ENCODE measurements at regions not wholly inside any gene's neighbourhood (a gene's known extent, or its start where the extent isn't known, plus 50 kb on each side); places are given as distances from the start of the nearest gene placed in this dataset.

DNA sequence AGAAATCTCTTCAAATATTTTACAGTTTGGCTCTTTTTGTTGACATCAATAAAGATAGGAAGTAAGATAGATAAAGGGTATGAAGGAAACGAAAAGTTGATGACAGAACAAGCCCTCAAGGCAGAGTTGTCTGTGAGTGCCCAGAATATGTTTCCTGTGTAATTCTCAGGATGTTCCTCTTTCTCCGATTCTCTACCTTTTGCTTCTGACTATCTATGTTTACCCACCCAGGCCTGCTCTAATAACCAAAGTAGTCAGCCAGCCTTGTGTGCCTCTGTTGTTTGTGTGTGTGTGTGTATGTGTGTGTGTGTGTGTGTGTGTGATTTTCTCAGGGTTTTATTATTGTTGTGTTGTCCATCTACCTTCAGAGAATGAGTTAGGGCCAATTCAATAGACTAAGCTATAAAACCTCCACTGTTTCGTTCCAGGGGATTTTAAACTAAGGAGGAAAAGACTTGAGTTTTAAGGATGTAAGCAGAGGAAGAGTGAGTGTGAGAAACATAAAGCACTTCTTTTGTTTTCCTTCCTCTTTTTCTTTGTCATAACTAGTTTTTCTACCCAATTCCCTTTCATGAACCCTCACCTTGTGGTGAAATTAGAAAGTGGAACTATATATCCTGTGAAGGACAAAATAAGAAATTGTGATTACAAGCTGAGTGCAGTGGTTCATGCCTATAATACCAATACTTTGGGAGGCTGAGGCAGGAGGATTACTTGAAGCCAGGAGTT lies 627.4 kb upstream of the NR5A2 start:
- Histone ChIP-seq H3K9me3 (ENCODE audit: insufficient read depth, low read depth, low read length) (no peaks in the 10 kb centered on the region), H3K4me3 (ENCODE audit: low read length) (no peak overlapping the region), H3K4me1 (ENCODE audit: insufficient read depth, low read length) (peaks cover 9% of the 10 kb centered on the region; the same call in 1 of the 2 replicates), H3K9ac (ENCODE audit: low read depth, low read length) (no peak overlapping the region), H3K36me3 (ENCODE audit: insufficient read depth, low read depth, low read length) (no peaks in the 10 kb centered on the region), H3K27ac (ENCODE audit: low read length) (no peak overlapping the region), H3K27me3 (ENCODE audit: insufficient read depth, low read length) (no peaks in the 10 kb centered on the region)

DNA sequence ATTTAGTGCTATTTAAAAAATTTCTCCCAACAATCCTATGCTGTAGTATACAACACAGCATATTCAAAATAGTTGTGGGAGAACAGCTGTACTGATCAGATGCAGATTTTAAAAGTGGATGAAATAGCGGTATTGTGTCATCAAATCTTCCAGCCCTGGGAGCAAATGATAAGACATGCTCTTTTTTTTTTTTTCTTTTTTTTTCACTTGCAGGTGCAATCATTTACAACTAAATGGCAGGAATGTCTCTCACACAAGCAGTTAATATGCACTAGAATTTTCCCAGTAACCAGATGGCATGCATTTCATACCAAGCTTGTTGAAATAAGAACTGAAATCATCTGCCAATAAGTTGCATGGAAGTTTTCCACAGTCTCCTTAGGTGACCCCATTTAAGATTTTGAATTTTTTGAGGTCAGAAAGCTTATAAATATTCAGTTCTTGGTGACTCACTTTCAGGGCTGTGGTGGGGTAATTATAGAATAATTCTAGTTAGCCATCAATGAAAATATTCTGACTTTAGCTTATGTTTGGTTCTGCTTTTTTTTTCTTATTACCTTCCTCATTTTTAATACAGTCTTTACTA lies 623.9 kb upstream of the NR5A2 start:
- no peak overlapping the region for H3K27ac ChIP-seq (ENCODE audit: low read length)
- no peak overlapping the region for H3K4me3 ChIP-seq (ENCODE audit: low read length)
- no peaks in the 10 kb centered on the region for H3K36me3 ChIP-seq (ENCODE audit: insufficient read depth, low read depth, low read length)
- H3K4me1 ChIP-seq (ENCODE audit: insufficient read depth, low read length): peaks cover 9% of the 10 kb centered on the region; the same call in 1 of the 2 replicates
- no peaks in the 10 kb centered on the region for H3K27me3 ChIP-seq (ENCODE audit: insufficient read depth, low read length)
- H3K9me3 ChIP-seq (ENCODE audit: insufficient read depth, low read depth, low read length): no peaks in the 10 kb centered on the region
- no peak overlapping the region for H3K9ac ChIP-seq (ENCODE audit: low read depth, low read length)

DNA sequence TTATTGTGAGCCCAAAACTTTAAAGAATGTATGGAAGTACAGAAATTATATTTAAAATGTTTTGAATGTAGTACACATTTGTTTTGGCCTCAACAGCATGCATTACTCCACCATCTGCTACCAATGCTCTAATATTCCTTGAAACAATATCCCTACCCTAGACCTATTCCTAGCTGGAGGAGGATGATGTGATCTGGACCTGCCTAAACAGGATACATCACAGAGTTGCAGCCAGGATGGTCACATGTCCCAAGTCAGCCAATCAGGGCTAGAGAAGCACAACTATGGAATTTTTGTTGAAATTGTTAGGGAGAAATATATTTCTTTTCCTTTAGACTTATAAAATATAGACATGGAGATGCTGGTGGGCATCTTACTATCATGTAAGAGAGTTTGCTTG lies 623.3 kb upstream of the NR5A2 start:
- no peak overlapping the region for H3K4me3 ChIP-seq (ENCODE audit: low read length)
- peaks cover 9% of the 10 kb centered on the region; the same call in 1 of the 2 replicates for H3K4me1 ChIP-seq (ENCODE audit: insufficient read depth, low read length)
- H3K9ac ChIP-seq (ENCODE audit: low read depth, low read length): no peak overlapping the region
- no peaks in the 10 kb centered on the region for H3K9me3 ChIP-seq (ENCODE audit: insufficient read depth, low read depth, low read length)
- H3K27ac ChIP-seq (ENCODE audit: low read length): no peak overlapping the region
- no peaks in the 10 kb centered on the region for H3K36me3 ChIP-seq (ENCODE audit: insufficient read depth, low read depth, low read length)
- no peaks in the 10 kb centered on the region for H3K27me3 ChIP-seq (ENCODE audit: insufficient read depth, low read length)

DNA sequence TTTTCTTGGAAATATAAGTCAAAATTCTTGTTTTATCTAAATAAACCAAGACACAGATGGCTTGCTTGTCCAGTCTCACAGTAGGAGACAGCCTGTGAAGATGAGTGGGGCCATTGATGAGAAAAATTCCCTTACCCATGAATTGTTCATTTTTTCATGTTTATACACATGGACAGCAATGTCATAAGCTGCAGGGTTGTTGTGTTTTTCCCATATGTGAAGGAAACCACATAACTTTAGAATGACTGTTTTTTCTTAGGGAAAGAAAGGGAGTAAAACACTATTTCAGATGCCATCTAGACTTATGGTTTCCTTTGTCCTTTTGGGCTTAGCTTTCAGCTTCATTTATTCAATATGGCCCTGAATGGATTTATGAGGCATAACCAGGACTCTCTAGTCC lies 622.5 kb upstream of the NR5A2 start:
- no peak overlapping the region for H3K27ac ChIP-seq (ENCODE audit: low read length)
- no peak overlapping the region for H3K4me3 ChIP-seq (ENCODE audit: low read length)
- H3K27me3 ChIP-seq (ENCODE audit: insufficient read depth, low read length): no peaks in the 10 kb centered on the region
- H3K9ac ChIP-seq (ENCODE audit: low read depth, low read length): no peak overlapping the region
- no peaks in the 10 kb centered on the region for H3K36me3 ChIP-seq (ENCODE audit: insufficient read depth, low read depth, low read length)
- H3K4me1 ChIP-seq (ENCODE audit: insufficient read depth, low read length): peaks cover 9% of the 10 kb centered on the region; the same call in 1 of the 2 replicates
- no peaks in the 10 kb centered on the region for H3K9me3 ChIP-seq (ENCODE audit: insufficient read depth, low read depth, low read length)

DNA sequence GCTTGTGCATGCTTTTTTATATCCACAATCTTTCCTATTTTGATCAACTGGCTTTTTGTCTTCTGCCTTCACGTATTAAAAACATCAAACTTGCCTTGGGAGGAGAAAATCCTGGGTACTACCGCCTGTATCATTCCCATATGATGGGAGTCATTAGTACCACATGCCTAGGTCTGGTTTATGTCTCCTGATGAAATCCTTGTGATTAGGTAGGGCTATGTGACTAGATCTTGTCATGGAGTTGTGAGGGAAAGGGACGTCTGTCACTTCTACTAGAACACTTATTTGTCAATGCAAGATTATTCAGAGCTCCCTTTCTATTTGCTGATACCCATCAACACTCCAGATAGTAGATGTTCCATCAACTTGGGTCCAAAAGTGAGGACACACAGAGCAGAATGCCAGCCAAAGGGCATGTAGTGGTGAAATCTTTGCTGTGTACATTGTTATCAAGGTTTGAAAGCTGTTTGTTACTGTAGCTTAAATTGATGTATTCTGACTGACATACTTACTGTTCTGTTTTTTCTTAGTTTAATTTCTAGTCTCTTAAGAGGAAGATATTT lies 621.8 kb upstream of the NR5A2 start:
- Histone ChIP-seq H3K36me3 (ENCODE audit: insufficient read depth, low read depth, low read length) (no peaks in the 10 kb centered on the region), H3K27ac (ENCODE audit: low read length) (no peak overlapping the region), H3K4me3 (ENCODE audit: low read length) (no peak overlapping the region), H3K27me3 (ENCODE audit: insufficient read depth, low read length) (no peaks in the 10 kb centered on the region), H3K9me3 (ENCODE audit: insufficient read depth, low read depth, low read length) (no peaks in the 10 kb centered on the region), H3K9ac (ENCODE audit: low read depth, low read length) (no peak overlapping the region), H3K4me1 (ENCODE audit: insufficient read depth, low read length) (peaks cover 9% of the 10 kb centered on the region; the same call in 1 of the 2 replicates)

DNA sequence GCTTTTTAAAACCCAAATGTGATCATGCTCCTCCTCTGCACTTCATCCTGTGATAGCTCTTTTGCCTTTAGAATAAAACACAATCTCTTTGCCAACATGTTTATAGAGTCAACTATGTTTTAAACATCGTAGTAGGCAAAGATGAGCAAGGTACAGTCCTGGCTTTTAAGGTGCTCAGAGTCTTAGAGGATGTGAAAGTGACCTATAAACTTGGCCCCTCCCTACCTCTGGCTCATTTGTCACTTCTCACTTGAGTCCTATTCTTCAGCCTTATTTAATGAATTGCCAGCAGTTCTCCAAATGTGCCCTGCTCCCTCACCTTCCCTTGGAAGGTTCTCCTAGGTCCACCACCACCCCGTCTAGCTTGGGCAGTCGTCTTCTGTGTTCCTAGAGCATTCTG lies 617.0 kb upstream of the NR5A2 start:
- no peak overlapping the region for H3K4me3 ChIP-seq (ENCODE audit: low read length)
- H3K9ac ChIP-seq (ENCODE audit: low read depth, low read length): no peak overlapping the region
- H3K27me3 ChIP-seq (ENCODE audit: insufficient read depth, low read length): no peaks in the 10 kb centered on the region
- H3K36me3 ChIP-seq (ENCODE audit: insufficient read depth, low read depth, low read length): no peaks in the 10 kb centered on the region
- H3K4me1 ChIP-seq (ENCODE audit: insufficient read depth, low read length): no peaks in the 10 kb centered on the region
- no peaks in the 10 kb centered on the region for H3K9me3 ChIP-seq (ENCODE audit: insufficient read depth, low read depth, low read length)
- H3K27ac ChIP-seq (ENCODE audit: low read length): no peak overlapping the region

DNA sequence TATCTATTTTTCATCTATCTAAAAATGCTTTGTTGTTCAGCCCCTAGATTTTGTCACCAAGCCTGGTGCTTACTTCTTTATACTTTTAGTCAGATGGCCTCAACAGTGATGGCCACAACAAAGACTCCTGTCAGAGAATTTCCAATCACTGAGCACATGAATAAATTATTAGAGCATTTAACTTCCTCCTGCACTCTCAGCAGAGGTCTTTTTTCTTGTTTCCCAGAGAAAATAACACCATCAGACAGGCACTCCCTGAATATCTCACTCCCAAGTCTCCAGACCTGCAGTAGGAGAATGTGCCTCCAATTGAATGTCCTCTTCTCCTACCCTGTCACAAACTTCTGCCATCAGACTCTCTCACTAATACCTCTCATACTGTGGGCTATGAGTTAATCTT lies 616.0 kb upstream of the NR5A2 start:
- H3K9ac ChIP-seq (ENCODE audit: low read depth, low read length): no peak overlapping the region
- no peaks in the 10 kb centered on the region for H3K36me3 ChIP-seq (ENCODE audit: insufficient read depth, low read depth, low read length)
- no peak overlapping the region for H3K27ac ChIP-seq (ENCODE audit: low read length)
- no peaks in the 10 kb centered on the region for H3K27me3 ChIP-seq (ENCODE audit: insufficient read depth, low read length)
- H3K4me3 ChIP-seq (ENCODE audit: low read length): no peak overlapping the region
- no peaks in the 10 kb centered on the region for H3K4me1 ChIP-seq (ENCODE audit: insufficient read depth, low read length)
- no peaks in the 10 kb centered on the region for H3K9me3 ChIP-seq (ENCODE audit: insufficient read depth, low read depth, low read length)

DNA sequence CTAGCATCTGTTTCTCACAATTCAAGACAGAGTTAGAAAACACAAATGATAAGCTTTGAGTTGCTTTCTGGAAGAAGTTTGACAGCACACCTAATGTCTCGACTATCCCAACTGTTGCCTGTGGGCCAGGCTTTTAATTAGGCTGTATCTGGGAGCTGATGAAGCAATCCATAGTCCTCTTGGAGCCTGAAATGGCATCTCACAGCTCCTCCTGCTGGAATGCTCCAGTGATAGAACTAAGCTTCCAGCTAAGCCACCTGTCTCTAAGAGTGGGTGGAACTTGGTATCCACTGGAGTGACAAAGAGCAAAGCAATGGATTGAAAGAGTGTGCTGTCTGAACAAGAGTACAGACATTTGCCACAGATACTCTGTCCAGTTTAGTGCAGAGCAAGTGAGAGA lies 605.3 kb upstream of the NR5A2 start:
- peaks cover 1% of the 10 kb centered on the region; the same call in 1 of the 2 replicates for H3K9me3 ChIP-seq (ENCODE audit: insufficient read depth, low read depth, low read length)
- no peak overlapping the region for H3K27ac ChIP-seq (ENCODE audit: low read length)
- no peaks in the 10 kb centered on the region for H3K27me3 ChIP-seq (ENCODE audit: insufficient read depth, low read length)
- no peaks in the 10 kb centered on the region for H3K36me3 ChIP-seq (ENCODE audit: insufficient read depth, low read depth, low read length)
- H3K4me1 ChIP-seq (ENCODE audit: insufficient read depth, low read length): no peaks in the 10 kb centered on the region
- no peak overlapping the region for H3K4me3 ChIP-seq (ENCODE audit: low read length)
- no peak overlapping the region for H3K9ac ChIP-seq (ENCODE audit: low read depth, low read length)

DNA sequence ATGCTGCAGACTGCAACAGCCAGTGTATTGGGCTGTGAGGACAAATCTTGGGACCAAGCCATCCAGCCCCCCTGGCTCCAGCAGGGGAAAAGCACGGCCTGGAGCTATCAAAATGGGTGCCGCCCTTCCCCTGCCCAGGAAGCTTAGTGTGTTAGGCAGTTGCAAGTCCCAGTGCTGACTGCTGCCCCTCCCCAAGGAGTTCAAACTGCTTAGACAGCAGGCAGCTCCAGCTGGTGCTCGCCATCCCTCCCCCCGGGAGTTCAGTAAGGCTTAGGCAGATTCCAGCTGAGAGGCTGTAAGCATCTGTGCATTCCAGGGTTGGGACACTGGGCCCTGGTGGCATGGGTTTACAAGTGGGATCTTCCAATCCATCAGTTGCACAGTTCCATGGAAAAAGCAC lies 579.6 kb upstream of the NR5A2 start:
- Histone ChIP-seq H3K36me3 (ENCODE audit: insufficient read depth, low read depth, low read length) (no peaks in the 10 kb centered on the region), H3K9ac (ENCODE audit: low read depth, low read length) (no peak overlapping the region), H3K27ac (ENCODE audit: low read length) (no peak overlapping the region), H3K27me3 (ENCODE audit: insufficient read depth, low read length) (no peaks in the 10 kb centered on the region), H3K9me3 (ENCODE audit: insufficient read depth, low read depth, low read length) (no peaks in the 10 kb centered on the region), H3K4me1 (ENCODE audit: insufficient read depth, low read length) (no peaks in the 10 kb centered on the region), H3K4me3 (ENCODE audit: low read length) (no peak overlapping the region)

DNA sequence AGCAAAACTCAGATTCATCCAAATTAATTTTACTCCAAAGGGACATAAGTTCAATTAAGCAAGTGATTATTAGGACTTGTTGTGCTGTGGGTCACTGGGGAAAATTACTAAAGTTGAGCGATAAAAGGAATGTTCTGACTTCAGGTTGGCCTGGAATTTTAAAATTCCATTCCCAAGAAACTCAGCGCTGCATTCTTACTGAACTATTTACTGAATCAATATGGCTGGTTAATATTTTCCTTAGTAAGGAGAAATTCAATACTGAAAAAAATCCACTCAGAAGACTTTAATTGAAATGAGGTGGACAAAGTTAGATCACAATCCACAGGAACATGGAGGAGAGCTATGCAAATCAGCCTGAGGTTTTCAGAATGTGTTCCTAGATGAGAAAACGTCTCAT lies 578.9 kb upstream of the NR5A2 start:
- Histone ChIP-seq H3K4me1 (ENCODE audit: insufficient read depth, low read length) (peaks cover 2% of the 10 kb centered on the region; the same call in 1 of the 2 replicates), H3K27ac (ENCODE audit: low read length) (no peak overlapping the region), H3K9ac (ENCODE audit: low read depth, low read length) (no peak overlapping the region), H3K4me3 (ENCODE audit: low read length) (no peak overlapping the region), H3K27me3 (ENCODE audit: insufficient read depth, low read length) (no peaks in the 10 kb centered on the region), H3K9me3 (ENCODE audit: insufficient read depth, low read depth, low read length) (no peaks in the 10 kb centered on the region), H3K36me3 (ENCODE audit: insufficient read depth, low read depth, low read length) (no peaks in the 10 kb centered on the region)

DNA sequence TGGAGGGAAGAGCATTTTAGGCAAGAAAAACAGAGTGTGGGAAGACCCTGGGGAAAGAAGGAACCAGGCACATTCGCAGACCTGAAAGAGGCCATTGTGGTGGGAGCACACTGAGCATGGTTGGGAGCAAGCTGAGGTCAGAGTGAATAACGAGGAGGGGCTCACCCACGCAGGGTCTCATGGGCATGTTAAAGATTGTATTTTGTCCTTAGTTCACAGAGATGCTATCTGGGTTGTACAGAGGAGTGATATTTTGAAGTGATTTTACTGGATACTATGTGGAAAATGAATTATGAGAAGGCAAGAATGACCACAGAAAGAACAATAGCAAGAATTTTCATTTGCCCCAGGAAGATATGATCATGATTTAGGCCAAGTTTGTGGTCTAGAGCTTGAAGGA lies 578.3 kb upstream of the NR5A2 start:
- Histone ChIP-seq H3K4me1 (ENCODE audit: insufficient read depth, low read length) (peaks cover 2% of the 10 kb centered on the region; the same call in 1 of the 2 replicates), H3K27ac (ENCODE audit: low read length) (no peak overlapping the region), H3K36me3 (ENCODE audit: insufficient read depth, low read depth, low read length) (no peaks in the 10 kb centered on the region), H3K27me3 (ENCODE audit: insufficient read depth, low read length) (no peaks in the 10 kb centered on the region), H3K4me3 (ENCODE audit: low read length) (no peak overlapping the region), H3K9me3 (ENCODE audit: insufficient read depth, low read depth, low read length) (no peaks in the 10 kb centered on the region), H3K9ac (ENCODE audit: low read depth, low read length) (no peak overlapping the region)

DNA sequence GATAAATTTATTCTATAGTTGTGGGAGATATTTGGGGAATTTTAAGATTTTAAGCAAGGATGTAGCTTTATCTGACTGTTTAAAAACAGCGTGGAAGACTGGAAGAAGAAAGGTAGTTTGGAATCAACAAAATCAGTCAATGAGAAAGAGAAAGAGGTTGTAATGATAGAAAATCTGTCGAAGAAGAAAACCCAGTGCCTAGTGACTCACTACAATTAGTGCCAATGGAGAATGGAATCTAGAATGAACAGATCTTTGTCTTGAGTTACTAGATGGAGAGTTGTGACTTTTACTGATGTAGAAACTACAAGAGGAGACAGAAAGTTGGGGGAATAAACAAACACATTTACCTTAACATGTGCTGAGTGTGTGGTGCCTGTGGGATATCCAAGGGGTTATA lies 577.8 kb upstream of the NR5A2 start:
- H3K27me3 ChIP-seq (ENCODE audit: insufficient read depth, low read length): no peaks in the 10 kb centered on the region
- no peaks in the 10 kb centered on the region for H3K9me3 ChIP-seq (ENCODE audit: insufficient read depth, low read depth, low read length)
- H3K9ac ChIP-seq (ENCODE audit: low read depth, low read length): no peak overlapping the region
- H3K4me1 ChIP-seq (ENCODE audit: insufficient read depth, low read length): peaks cover 2% of the 10 kb centered on the region; the same call in 1 of the 2 replicates
- H3K4me3 ChIP-seq (ENCODE audit: low read length): no peak overlapping the region
- H3K27ac ChIP-seq (ENCODE audit: low read length): no peak overlapping the region
- no peaks in the 10 kb centered on the region for H3K36me3 ChIP-seq (ENCODE audit: insufficient read depth, low read depth, low read length)

Measured in iPS-20b (cell line).